WERI-Rb-1 (cell line): ENCODE measurements at regions not wholly inside any gene's neighbourhood (a gene's known extent, or its start where the extent isn't known, plus 50 kb on each side); places are given as distances from the start of the nearest gene placed in this dataset.
A peak's percentile ranks its signal among the peaks of the same experiment; 100 is the strongest.

Experiments used
- DNase-seq: peaks from one replicate; pipeline ENCODE4 v3.0.0-alpha.2; 2020
- H3K27ac ChIP-seq: fragments of 250-450 bp; sonication (Bioruptor Pico); 2 replicates; pipeline ENCODE4 v1.5.1; 2020; ENCODE audit warnings: mild to moderate bottlenecking, moderate library complexity
- H3K27me3 ChIP-seq: fragments of 250-450 bp; sonication (Bioruptor Pico); 2 replicates; pipeline ENCODE4 v1.5.1; 2021; ENCODE audit warnings: mild to moderate bottlenecking, low read depth, moderate library complexity; ENCODE audit not compliant: insufficient read depth, severe bottlenecking
- H3K36me3 ChIP-seq: fragments of 250-450 bp; sonication (Bioruptor Pico); 2 replicates; pipeline ENCODE4 v1.5.1; 2020; ENCODE audit warnings: mild to moderate bottlenecking, moderate library complexity
- H3K4me3 ChIP-seq: 2 replicates; pipeline ENCODE4 v1.5.1; 2011; ENCODE audit warnings: low read depth, mild to moderate bottlenecking, control low read depth, low read length
- H3K9me3 ChIP-seq: fragments of 250-450 bp; sonication (Bioruptor Pico); 2 replicates; pipeline ENCODE4 v1.5.1; 2021; ENCODE audit warnings: mild to moderate bottlenecking, moderate library complexity; ENCODE audit not compliant: severe bottlenecking
- TF ChIP-seq, protein P1 (sequence below): IDR thresholded peaks from 2 replicates; pipeline ENCODE4 v1.5.1; 2011; ENCODE audit warnings: low read depth, mild to moderate bottlenecking, control low read depth, inconsistent platforms, low read length

GRCh38 chr13:91133941-91134802 is 213.3 kb upstream of the MIR17HG start:
- DNase-seq: peak; percentile 72

DNA sequence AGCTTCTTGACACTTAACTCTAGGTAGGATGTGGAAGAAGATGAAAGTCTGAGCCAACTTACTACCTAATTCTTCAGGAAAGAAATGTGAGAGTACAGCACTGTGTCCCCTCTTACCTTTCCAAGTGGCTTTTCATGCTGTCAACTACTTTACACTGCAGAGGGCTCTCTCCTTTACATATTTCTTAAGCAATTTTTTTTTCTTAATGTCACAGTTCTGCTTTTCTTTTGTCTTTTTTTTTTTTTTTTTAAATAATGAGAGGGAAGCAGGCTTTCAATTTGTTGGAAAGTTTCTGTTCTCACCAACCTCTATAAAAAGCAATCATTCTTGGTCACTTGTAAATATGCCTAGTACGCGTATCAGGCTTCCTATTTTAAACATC is 212.7 kb upstream of the MIR17HG start:
- DNase-seq: no peak
- no peaks in the 10 kb centered on the region for H3K36me3 ChIP-seq
- no peak overlapping the region for H3K4me3 ChIP-seq
- H3K27ac ChIP-seq: no peak overlapping the region
- H3K9me3 ChIP-seq: no peaks in the 10 kb centered on the region
- H3K27me3 ChIP-seq: no peaks in the 10 kb centered on the region
- TF ChIP-seq, protein P1, sequence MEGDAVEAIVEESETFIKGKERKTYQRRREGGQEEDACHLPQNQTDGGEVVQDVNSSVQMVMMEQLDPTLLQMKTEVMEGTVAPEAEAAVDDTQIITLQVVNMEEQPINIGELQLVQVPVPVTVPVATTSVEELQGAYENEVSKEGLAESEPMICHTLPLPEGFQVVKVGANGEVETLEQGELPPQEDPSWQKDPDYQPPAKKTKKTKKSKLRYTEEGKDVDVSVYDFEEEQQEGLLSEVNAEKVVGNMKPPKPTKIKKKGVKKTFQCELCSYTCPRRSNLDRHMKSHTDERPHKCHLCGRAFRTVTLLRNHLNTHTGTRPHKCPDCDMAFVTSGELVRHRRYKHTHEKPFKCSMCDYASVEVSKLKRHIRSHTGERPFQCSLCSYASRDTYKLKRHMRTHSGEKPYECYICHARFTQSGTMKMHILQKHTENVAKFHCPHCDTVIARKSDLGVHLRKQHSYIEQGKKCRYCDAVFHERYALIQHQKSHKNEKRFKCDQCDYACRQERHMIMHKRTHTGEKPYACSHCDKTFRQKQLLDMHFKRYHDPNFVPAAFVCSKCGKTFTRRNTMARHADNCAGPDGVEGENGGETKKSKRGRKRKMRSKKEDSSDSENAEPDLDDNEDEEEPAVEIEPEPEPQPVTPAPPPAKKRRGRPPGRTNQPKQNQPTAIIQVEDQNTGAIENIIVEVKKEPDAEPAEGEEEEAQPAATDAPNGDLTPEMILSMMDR: no peak

More at GRCh38 chr13:91133941-91134802, 213.3 kb upstream of the MIR17HG start:
- Histone ChIP-seq H3K27me3 (no peaks in the 10 kb centered on the region), H3K36me3 (no peaks in the 10 kb centered on the region), H3K27ac (no peak overlapping the region), H3K9me3 (no peaks in the 10 kb centered on the region), H3K4me3 (no peak overlapping the region)
- TF ChIP-seq, protein P1: peak; percentile 82

DNA sequence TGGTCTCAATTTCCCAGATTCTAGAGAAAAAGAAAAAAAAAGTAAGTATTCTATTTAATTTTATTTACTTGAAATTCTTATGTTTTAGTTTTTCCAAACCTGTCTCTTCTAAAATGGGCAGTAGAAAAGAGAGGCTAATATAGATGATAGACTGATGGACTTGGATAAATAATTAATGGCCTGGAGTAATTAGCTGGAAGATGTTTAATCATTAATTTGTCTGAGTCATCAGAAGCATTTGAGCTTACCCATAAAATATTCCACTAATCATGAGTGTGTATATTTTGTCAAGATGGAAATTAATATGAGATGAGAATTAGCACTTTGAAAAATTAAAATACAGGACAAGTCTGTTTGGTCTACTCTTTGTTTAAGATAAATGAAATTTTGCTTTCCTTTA is 212.1 kb upstream of the MIR17HG start:
- Histone ChIP-seq H3K4me3 (no peak overlapping the region), H3K9me3 (no peaks in the 10 kb centered on the region), H3K27ac (no peak overlapping the region), H3K27me3 (no peaks in the 10 kb centered on the region), H3K36me3 (no peaks in the 10 kb centered on the region)
- TF ChIP-seq, protein P1: no peak
- DNase-seq: no peak

GRCh38 chr13:91135968-91136367 is 211.5 kb upstream of the MIR17HG start:
- no peaks in the 10 kb centered on the region for H3K9me3 ChIP-seq
- TF ChIP-seq, protein P1: no peak
- peak; percentile 50 for DNase-seq
- no peaks in the 10 kb centered on the region for H3K36me3 ChIP-seq
- no peak overlapping the region for H3K4me3 ChIP-seq
- H3K27ac ChIP-seq: no peak overlapping the region
- H3K27me3 ChIP-seq: no peaks in the 10 kb centered on the region

DNA sequence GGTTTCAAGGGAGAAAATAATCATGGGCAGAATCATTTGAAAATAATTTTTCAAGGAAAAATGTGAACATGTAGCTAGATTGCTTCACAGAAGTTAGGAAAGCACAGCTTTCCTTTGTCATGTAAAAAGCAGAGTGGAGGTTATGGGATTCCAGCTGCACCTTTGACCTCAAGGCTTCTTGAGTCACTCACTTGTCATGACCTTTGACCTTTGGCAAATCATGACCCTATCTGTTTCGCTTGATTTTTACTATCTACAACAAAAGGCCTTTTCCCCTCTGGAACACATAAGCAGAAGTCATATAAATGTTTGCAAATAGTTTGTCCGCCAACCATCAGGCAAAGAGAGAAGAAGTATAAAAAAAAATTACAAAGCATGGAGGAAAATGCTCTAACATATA is 210.7 kb upstream of the MIR17HG start:
- TF ChIP-seq, protein P1: no peak
- no peak for DNase-seq
- no peaks in the 10 kb centered on the region for H3K9me3 ChIP-seq
- H3K36me3 ChIP-seq: no peaks in the 10 kb centered on the region
- no peaks in the 10 kb centered on the region for H3K27me3 ChIP-seq
- H3K4me3 ChIP-seq: no peak overlapping the region
- no peak overlapping the region for H3K27ac ChIP-seq

- no peak overlapping the region for H3K27ac ChIP-seq
- DNase-seq: no peak
- H3K27me3 ChIP-seq: no peaks in the 10 kb centered on the region
- H3K4me3 ChIP-seq: no peak overlapping the region
- H3K9me3 ChIP-seq: no peaks in the 10 kb centered on the region
- no peaks in the 10 kb centered on the region for H3K36me3 ChIP-seq
- TF ChIP-seq, protein P1: no peak
Measured at GRCh38 chr13:91139232-91139631, 208.3 kb upstream of the MIR17HG start.
